HG03354 (cell line): ENCODE measurements at regions not wholly inside any gene's neighbourhood (a gene's known extent, or its start where the extent isn't known, plus 50 kb on each side); places are given as distances from the start of the nearest gene placed in this dataset.

ENCODE experiments used
- ATAC-seq: cut with Tn5 transposase; IDR thresholded peaks from one replicate; pipeline ENCODE4 v1.9.1; 2021; ENCODE audit warnings: mild to moderate bottlenecking; ENCODE audit not compliant: unreplicated experiment, poor library complexity, severe bottlenecking

GRCh38 chr3:180092889-180093288, 56.2 kb upstream of the PEX5L start:
- no peak for ATAC-seq

DNA sequence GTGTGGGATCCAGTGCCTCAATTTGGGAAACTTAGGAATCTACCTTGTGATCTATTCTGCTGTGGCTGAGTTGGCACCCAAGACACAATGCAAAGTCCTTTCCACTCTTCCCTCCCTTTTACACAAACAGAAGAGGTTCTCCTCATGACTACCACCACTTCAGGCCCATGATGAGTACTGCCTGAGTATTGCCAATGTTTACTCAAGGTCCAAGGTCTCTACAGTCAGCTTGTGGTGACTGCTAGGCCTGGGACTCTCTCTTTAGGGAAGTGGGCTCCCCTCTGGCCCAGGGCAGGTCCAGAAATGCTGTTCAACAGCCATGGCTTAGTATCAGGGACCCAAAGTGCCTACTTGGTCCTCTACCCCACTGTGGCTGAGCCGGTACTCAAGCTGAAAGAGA, 56.8 kb upstream of the PEX5L start:
- ATAC-seq = no peak

GRCh38 chr3:180097626-180098025, 60.9 kb upstream of the PEX5L start:
- no peak for ATAC-seq

DNA sequence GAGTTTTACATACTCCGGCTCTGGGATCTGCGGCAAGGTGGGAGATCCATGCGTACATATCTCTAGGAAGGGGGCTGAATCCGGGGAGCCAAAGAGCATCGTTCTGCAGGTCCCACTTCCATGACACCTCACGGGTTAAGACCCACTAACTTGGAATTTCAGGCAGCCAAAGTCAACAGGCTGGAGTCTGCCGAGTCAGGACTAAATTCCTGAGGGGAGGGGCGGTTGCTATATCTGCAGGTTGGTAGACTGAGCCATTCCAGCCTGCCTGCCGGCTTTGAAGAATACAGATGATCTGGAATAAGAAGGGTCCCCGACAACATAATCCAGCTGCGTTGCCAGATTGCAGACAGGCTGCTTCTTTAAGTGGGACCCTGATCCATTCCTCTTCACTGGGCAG, 65.4 kb upstream of the PEX5L start:
- no peak for ATAC-seq

DNA sequence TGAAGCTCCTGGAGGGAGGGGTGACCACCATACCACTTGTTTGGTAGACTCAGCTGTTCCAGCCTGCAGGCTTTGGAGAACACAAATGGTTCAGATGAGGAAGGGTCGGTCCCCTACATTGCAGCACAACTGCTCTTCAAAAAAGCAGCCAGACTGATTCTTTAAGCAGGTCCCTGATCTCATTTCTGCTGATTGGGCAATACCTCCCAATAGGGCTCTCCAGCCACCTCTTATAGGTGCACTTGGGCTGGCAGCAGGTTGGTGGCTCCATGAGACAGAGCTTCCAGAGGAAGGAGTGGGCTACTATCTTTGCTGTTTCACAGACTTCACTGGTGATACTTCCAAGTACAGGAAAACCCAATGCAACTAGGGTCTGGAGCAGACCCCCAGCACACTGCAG, 65.9 kb upstream of the PEX5L start:
- no peak for ATAC-seq

- ATAC-seq = no peak
Observed at GRCh38 chr3:180116203-180116602, 79.5 kb upstream of the PEX5L start.

GRCh38 chr3:180116658-180117057, 79.9 kb upstream of the PEX5L start:
- no peak for ATAC-seq

- no peak for ATAC-seq
Observed at GRCh38 chr3:180117381-180118163, 80.8 kb upstream of the PEX5L start.

DNA sequence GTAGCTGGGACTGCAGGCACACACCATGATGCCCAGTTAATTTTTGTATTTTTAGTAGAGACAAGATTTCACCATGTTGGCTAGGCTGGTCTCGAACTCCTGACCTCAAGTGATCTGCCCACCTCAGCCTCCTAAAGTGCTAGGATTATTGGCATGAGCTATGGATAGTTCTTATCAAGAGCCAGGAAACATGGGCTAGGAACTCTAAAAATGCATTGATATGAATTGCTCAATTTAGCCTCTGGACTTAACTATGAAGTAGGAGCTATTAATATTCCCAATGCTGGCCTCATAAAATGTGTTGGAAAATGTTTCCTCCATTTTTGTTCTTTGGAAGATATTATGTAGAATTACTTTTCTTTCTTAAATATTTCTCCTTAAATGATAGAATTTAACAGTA, 82.8 kb upstream of the PEX5L start:
- no peak for ATAC-seq

GRCh38 chr3:180123928-180124327, 87.2 kb upstream of the PEX5L start:
- no peak for ATAC-seq

DNA sequence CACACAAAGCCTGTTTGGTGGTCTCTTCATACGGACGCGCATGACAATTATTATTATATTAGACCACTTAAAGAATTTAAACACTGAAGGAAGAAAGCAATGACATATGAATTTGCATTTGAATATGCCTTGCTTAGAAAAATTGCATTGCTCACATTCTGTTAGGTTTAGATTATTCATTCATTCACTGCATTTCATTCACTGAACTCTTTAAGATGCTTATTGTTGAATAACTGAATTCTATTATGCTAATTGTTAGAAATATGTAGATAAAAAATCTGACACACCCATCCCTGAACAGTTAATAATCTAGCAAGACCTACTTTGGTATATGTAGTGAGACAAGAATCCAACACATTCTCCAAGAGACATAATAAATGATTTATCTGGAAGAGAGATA, 94.4 kb upstream of the PEX5L start:
- ATAC-seq = no peak

DNA sequence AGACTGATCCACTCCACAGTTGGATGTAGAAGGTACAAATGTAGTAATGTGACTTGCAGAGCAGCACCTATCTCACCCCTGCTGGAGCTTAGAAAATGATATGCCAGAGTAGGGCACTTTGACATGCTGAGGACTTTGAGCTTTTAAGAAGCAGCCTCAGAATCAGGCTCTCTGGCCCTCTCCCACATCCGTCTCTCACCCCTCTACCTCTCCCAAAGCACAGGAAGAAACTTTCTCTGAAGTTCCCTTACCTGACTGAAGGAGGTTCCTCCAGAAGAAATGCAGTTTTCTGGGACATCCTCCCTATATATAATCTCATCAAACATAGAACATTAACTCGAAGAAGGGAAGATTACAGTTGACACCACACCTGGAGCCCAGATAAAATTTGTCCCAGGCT, 98.4 kb upstream of the PEX5L start:
- no peak for ATAC-seq

GRCh38 chr3:180138871-180139270, 102.1 kb upstream of the PEX5L start:
- no peak for ATAC-seq

- ATAC-seq = no peak
Observed at GRCh38 chr3:180142041-180142440, 105.3 kb upstream of the PEX5L start.

GRCh38 chr3:180142472-180142871, 105.7 kb upstream of the PEX5L start:
- ATAC-seq = no peak

GRCh38 chr3:180161770-180162169, 125.0 kb upstream of the PEX5L start:
- ATAC-seq = no peak

GRCh38 chr3:180175572-180175971, 138.8 kb upstream of the PEX5L start:
- ATAC-seq = no peak

DNA sequence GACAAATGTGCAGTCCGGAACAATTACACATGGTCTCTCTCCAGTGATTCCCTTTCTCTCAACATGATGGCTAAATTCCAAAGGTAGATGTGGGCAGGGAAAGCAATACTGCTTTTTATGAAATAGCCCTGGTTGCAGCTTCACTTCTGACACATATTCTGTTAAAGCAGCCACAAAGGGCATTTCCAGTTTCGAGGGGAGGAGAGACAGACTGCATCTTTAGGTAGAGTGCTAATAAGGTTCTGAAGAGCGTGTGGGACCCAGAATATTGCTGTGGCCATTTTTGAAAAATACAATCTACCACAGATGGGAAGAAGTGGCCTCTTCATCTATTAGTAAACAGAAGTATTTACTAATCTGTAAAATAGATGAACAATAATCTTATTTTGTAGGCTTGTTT, 139.3 kb upstream of the PEX5L start:
- ATAC-seq = no peak

DNA sequence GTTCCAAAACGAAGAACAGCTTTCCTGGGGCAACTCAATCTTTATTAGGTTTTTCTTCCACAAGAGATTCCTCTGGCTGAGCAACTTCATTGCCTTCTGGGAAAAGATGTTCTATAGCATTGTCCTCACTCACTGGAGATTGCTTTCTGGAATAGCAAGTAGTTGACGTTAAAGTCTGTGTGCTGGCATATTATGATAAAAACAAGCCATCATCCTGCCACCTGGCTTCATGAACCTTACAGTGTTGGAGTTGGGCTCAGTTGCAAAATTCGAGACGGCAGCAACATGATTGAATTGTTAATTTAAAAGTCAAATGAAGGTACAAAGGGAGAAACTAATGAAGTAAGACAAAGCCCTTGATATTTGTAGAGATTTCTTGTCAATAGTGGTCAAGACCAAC, 140.5 kb upstream of the PEX5L start:
- no peak for ATAC-seq

DNA sequence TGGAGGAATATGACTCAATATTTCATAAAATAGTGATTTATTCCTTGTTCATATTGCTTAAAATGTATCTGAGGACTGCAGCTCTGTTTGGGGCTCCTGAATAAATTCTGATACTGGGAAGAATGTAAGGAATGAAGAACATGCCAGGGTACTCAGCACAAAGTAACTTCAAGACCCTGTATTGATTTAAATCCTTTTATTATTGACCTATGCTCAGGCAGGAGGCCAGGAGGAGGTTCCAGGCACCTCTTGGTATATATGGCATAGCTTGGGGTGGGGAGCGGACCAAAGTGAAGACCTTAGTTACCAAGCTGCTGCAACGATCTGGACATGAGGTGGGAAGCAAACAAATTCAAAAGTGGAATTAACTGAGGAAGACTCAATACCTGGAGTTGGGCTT, 142.8 kb upstream of the PEX5L start:
- ATAC-seq = no peak

GRCh38 chr3:180180795-180181194, 144.1 kb upstream of the PEX5L start:
- ATAC-seq = no peak

- no peak for ATAC-seq
Observed at GRCh38 chr3:180181387-180181786, 144.7 kb upstream of the PEX5L start.
